GM23248 (cell line): ENCODE measurements at regions not wholly inside any gene's neighbourhood (a gene's known extent, or its start where the extent isn't known, plus 50 kb on each side); places are given as distances from the start of the nearest gene placed in this dataset.

ENCODE experiments used
- EZH2 ChIP-seq: fragments of 200-600 bp; sonication (generic); IDR thresholded peaks from 2 replicates; pipeline ENCODE4 v1.6.1; 2018; ENCODE audit warnings: antibody characterized with exemption, mild to moderate bottlenecking; ENCODE audit not compliant: insufficient read depth, poor library complexity, severe bottlenecking
- EZH2phosphoT487 ChIP-seq: fragments of 200-600 bp; sonication (generic); IDR thresholded peaks from 2 replicates; pipeline ENCODE4 v1.6.1; 2018; ENCODE audit warnings: antibody characterized with exemption, moderate library complexity, mild to moderate bottlenecking, low read depth; ENCODE audit not compliant: insufficient read depth

DNA sequence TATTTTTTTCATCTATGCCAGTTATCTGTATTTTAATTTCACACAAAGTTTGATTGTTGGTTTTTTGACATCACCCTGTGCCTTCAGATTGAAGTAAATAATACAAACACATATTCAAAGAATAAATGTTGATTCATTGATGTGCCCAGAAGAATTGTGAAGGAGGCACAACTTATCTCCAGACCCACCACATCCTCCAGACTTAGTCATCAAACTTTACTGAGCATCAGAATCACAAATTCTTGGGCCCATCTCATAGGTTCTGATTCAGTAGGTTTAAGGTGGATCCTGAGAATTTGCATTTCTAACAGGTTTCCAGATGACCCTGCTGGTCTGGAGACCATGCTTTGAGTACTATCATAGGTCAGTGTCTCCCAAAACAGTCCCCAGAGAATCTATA is 82.8 kb upstream of the PIK3C3 start:
- no peak for TF ChIP-seq EZH2phosphoT487
- TF ChIP-seq EZH2, result no peak
